ENCODE measurements at regions not wholly inside any gene's neighbourhood (a gene's known extent, or its start where the extent isn't known, plus 50 kb on each side); places are given as distances from the start of the nearest gene placed in this dataset.

GRCh38 chr3:16060358-16060852 is 114.1 kb upstream of the GALNT15 start:
- DNase-seq: no peak

GRCh38 chr3:16060945-16061344 is 113.5 kb upstream of the GALNT15 start:
- H3K4me3 Mint-ChIP-seq: no peak overlapping the region
- no peak for ATAC-seq (replicated peaks)
- DNase-seq: no peak
- H3K27me3 Mint-ChIP-seq: peaks cover 32 to 57% of the 10 kb centered on the region in 2 donors
- no peaks in the 10 kb centered on the region for H3K36me3 Mint-ChIP-seq (ENCODE audit: insufficient read depth)
- H3K9me3 Mint-ChIP-seq: no peaks in the 10 kb centered on the region
- H3K4me1 Mint-ChIP-seq (ENCODE audit: low read depth in 2 of 2): no peaks in the 10 kb centered on the region
- H3K27ac Mint-ChIP-seq: no peak overlapping the region

More at GRCh38 chr3:16060358-16060852, 114.1 kb upstream of the GALNT15 start:
- Mint-ChIP-seq H3K4me1 (ENCODE audit: low read depth in 2 of 2) (no peaks in the 10 kb centered on the region), H3K27me3 (peaks cover 32 to 57% of the 10 kb centered on the region in 2 donors), H3K27ac (no peak overlapping the region), H3K9me3 (no peaks in the 10 kb centered on the region), H3K4me3 (no peak overlapping the region), H3K36me3 (ENCODE audit: insufficient read depth) (no peaks in the 10 kb centered on the region)
- ATAC-seq (replicated peaks): no peak

GRCh38 chr3:16061491-16061890 is 113.0 kb upstream of the GALNT15 start:
- Mint-ChIP-seq H3K9me3 (no peaks in the 10 kb centered on the region), H3K27ac (no peak overlapping the region), H3K36me3 (ENCODE audit: insufficient read depth) (no peaks in the 10 kb centered on the region), H3K27me3 (peaks cover 32 to 60% of the 10 kb centered on the region in 2 donors), H3K4me1 (ENCODE audit: low read depth in 2 of 2) (no peaks in the 10 kb centered on the region), H3K4me3 (no peak overlapping the region)
- no peak for DNase-seq
- no peak for ATAC-seq (replicated peaks)

GRCh38 chr3:16063603-16064002 is 110.9 kb upstream of the GALNT15 start:
- H3K27ac Mint-ChIP-seq: no peak overlapping the region
- H3K36me3 Mint-ChIP-seq (ENCODE audit: insufficient read depth): no peaks in the 10 kb centered on the region
- no peak for ATAC-seq (replicated peaks)
- peaks cover 32 to 73% of the 10 kb centered on the region in 2 donors for H3K27me3 Mint-ChIP-seq
- H3K4me1 Mint-ChIP-seq (ENCODE audit: low read depth in 2 of 2): no peaks in the 10 kb centered on the region
- DNase-seq: no peak
- H3K9me3 Mint-ChIP-seq: no peaks in the 10 kb centered on the region
- H3K4me3 Mint-ChIP-seq: no peak overlapping the region

GRCh38 chr3:16064642-16065414 is 109.7 kb upstream of the GALNT15 start:
- Mint-ChIP-seq H3K36me3 (ENCODE audit: insufficient read depth) (no peaks in the 10 kb centered on the region), H3K27ac (no peak overlapping the region), H3K27me3 (peaks cover 24 to 72% of the 10 kb centered on the region in 2 donors), H3K4me3 (no peak overlapping the region), H3K4me1 (ENCODE audit: low read depth in 2 of 2) (no peaks in the 10 kb centered on the region), H3K9me3 (no peaks in the 10 kb centered on the region)
- no peak for DNase-seq
- ATAC-seq (replicated peaks): no peak

GRCh38 chr3:16066545-16066944 is 107.9 kb upstream of the GALNT15 start:
- Mint-ChIP-seq H3K4me1 (ENCODE audit: low read depth in 2 of 2) (no peaks in the 10 kb centered on the region), H3K27me3 (peaks cover 18 to 62% of the 10 kb centered on the region in 2 donors), H3K4me3 (no peak overlapping the region), H3K27ac (no peak overlapping the region), H3K9me3 (no peaks in the 10 kb centered on the region), H3K36me3 (ENCODE audit: insufficient read depth) (no peaks in the 10 kb centered on the region)
- no peak for ATAC-seq (replicated peaks)
- no peak for DNase-seq

- H3K4me1 Mint-ChIP-seq (ENCODE audit: low read depth in 2 of 2): no peaks in the 10 kb centered on the region
- no peak overlapping the region for H3K27ac Mint-ChIP-seq
- peaks cover 14 to 58% of the 10 kb centered on the region in 2 donors for H3K27me3 Mint-ChIP-seq
- H3K36me3 Mint-ChIP-seq (ENCODE audit: insufficient read depth): no peaks in the 10 kb centered on the region
- no peak for DNase-seq
- H3K4me3 Mint-ChIP-seq: no peak overlapping the region
- ATAC-seq (replicated peaks): no peak
- H3K9me3 Mint-ChIP-seq: no peaks in the 10 kb centered on the region
These were observed 107.5 kb upstream of the GALNT15 start for GRCh38 chr3:16066975-16067374.

GRCh38 chr3:16067837-16068471 is 106.5 kb upstream of the GALNT15 start:
- Mint-ChIP-seq H3K27me3 (peaks cover 10 to 52% of the 10 kb centered on the region in 2 donors), H3K4me1 (ENCODE audit: low read depth in 2 of 2) (no peaks in the 10 kb centered on the region), H3K4me3 (no peak overlapping the region), H3K27ac (no peak overlapping the region), H3K9me3 (no peaks in the 10 kb centered on the region), H3K36me3 (ENCODE audit: insufficient read depth) (no peaks in the 10 kb centered on the region)
- DNase-seq (no peak), ATAC-seq (replicated peaks) (no peak)

GRCh38 chr3:16069149-16069922 is 105.1 kb upstream of the GALNT15 start:
- H3K27me3 Mint-ChIP-seq: peaks cover 6 to 41% of the 10 kb centered on the region in 2 donors
- H3K4me3 Mint-ChIP-seq: no peak overlapping the region
- ATAC-seq (replicated peaks) (no peak), DNase-seq (no peak)
- H3K27ac Mint-ChIP-seq: no peak overlapping the region
- H3K36me3 Mint-ChIP-seq (ENCODE audit: insufficient read depth): no peaks in the 10 kb centered on the region
- no peaks in the 10 kb centered on the region for H3K9me3 Mint-ChIP-seq
- H3K4me1 Mint-ChIP-seq (ENCODE audit: low read depth in 2 of 2): no peaks in the 10 kb centered on the region

GRCh38 chr3:16070707-16071106 is 103.8 kb upstream of the GALNT15 start:
- DNase-seq (no peak), ATAC-seq (replicated peaks) (no peak)
- H3K9me3 Mint-ChIP-seq: no peaks in the 10 kb centered on the region
- H3K27me3 Mint-ChIP-seq: peaks cover 6 to 42% of the 10 kb centered on the region in 2 donors
- H3K27ac Mint-ChIP-seq: no peak overlapping the region
- H3K4me1 Mint-ChIP-seq (ENCODE audit: low read depth in 2 of 2): no peaks in the 10 kb centered on the region
- no peaks in the 10 kb centered on the region for H3K36me3 Mint-ChIP-seq (ENCODE audit: insufficient read depth)
- no peak overlapping the region for H3K4me3 Mint-ChIP-seq

GRCh38 chr3:16071206-16071605 is 103.3 kb upstream of the GALNT15 start:
- Mint-ChIP-seq H3K27me3 (peaks cover 6 to 42% of the 10 kb centered on the region in 2 donors), H3K4me3 (no peak overlapping the region), H3K36me3 (ENCODE audit: insufficient read depth) (no peaks in the 10 kb centered on the region), H3K9me3 (no peaks in the 10 kb centered on the region), H3K27ac (no peak overlapping the region), H3K4me1 (ENCODE audit: low read depth in 2 of 2) (no peaks in the 10 kb centered on the region)
- DNase-seq (no peak), ATAC-seq (replicated peaks) (no peak)

- Mint-ChIP-seq H3K4me1 (ENCODE audit: low read depth in 2 of 2) (no peaks in the 10 kb centered on the region), H3K36me3 (ENCODE audit: insufficient read depth) (no peaks in the 10 kb centered on the region), H3K4me3 (no peak overlapping the region), H3K9me3 (no peaks in the 10 kb centered on the region), H3K27ac (no peak overlapping the region), H3K27me3 (peaks cover 9 to 32% of the 10 kb centered on the region in 2 donors)
- ATAC-seq (replicated peaks) (no peak), DNase-seq (no peak)
These were observed 101.9 kb upstream of the GALNT15 start for GRCh38 chr3:16072420-16073110.

- DNase-seq (no peak), ATAC-seq (replicated peaks) (no peak)
- H3K4me1 Mint-ChIP-seq (ENCODE audit: low read depth in 2 of 2): no peaks in the 10 kb centered on the region
- H3K9me3 Mint-ChIP-seq: no peaks in the 10 kb centered on the region
- no peak overlapping the region for H3K4me3 Mint-ChIP-seq
- H3K27ac Mint-ChIP-seq: no peak overlapping the region
- H3K27me3 Mint-ChIP-seq: peaks cover 15 to 33% of the 10 kb centered on the region in 2 donors
- H3K36me3 Mint-ChIP-seq (ENCODE audit: insufficient read depth): no peaks in the 10 kb centered on the region
These were observed 101.3 kb upstream of the GALNT15 start for GRCh38 chr3:16073203-16073602.

Measured in effector memory CD8-positive, alpha-beta T cell (primary cell).